ENCODE measurements at regions not wholly inside any gene's neighbourhood (a gene's known extent, or its start where the extent isn't known, plus 50 kb on each side); places are given as distances from the start of the nearest gene placed in this dataset.

- TF ChIP-seq ZFX (IDR thresholded peaks at IDR 0.05) (no peak), CTCF (conservative IDR thresholded peaks at IDR 0.05) (no peak)
These were observed 111.4 kb downstream of the COPS8 start for GRCh38 chr2:237196866-237197618.
